HG02973 (cell line): ENCODE measurements at regions not wholly inside any gene's neighbourhood (a gene's known extent, or its start where the extent isn't known, plus 50 kb on each side); places are given as distances from the start of the nearest gene placed in this dataset.

Experiments used
- ATAC-seq: cut with Tn5 transposase; IDR thresholded peaks from one replicate; pipeline ENCODE4 v1.9.1; 2021; ENCODE audit warnings: moderate library complexity; ENCODE audit not compliant: unreplicated experiment

GRCh38 chr12:3972576-3972975 is 99.4 kb upstream of the PARP11 start:
- ATAC-seq, result no peak

GRCh38 chr12:3968523-3968922 is 95.3 kb upstream of the PARP11 start:
- no peak for ATAC-seq

GRCh38 chr12:3967556-3968160 is 94.5 kb upstream of the PARP11 start:
- ATAC-seq, result no peak

- ATAC-seq, result no peak
Measured at GRCh38 chr12:3966376-3966775, 93.2 kb upstream of the PARP11 start.

GRCh38 chr12:3965046-3965445 is 91.8 kb upstream of the PARP11 start:
- ATAC-seq, result no peak

- no peak for ATAC-seq
Measured at GRCh38 chr12:3964439-3964838, 91.2 kb upstream of the PARP11 start.

- ATAC-seq, result no peak
Measured at GRCh38 chr12:3962631-3963483, 89.7 kb upstream of the PARP11 start.

GRCh38 chr12:3961591-3961990 is 88.4 kb upstream of the PARP11 start:
- no peak for ATAC-seq

GRCh38 chr12:3959799-3960560 is 86.8 kb upstream of the PARP11 start:
- no peak for ATAC-seq

- ATAC-seq, result no peak
Measured at GRCh38 chr12:3958534-3958933, 85.3 kb upstream of the PARP11 start.

GRCh38 chr12:3951380-3952135 is 78.4 kb upstream of the PARP11 start:
- ATAC-seq, result no peak

- ATAC-seq, result no peak
Measured at GRCh38 chr12:3950714-3951320, 77.6 kb upstream of the PARP11 start.

GRCh38 chr12:3947781-3948180 is 74.6 kb upstream of the PARP11 start:
- no peak for ATAC-seq

- ATAC-seq, result no peak
Measured at GRCh38 chr12:3945671-3946070, 72.5 kb upstream of the PARP11 start.

- ATAC-seq, result no peak
Measured at GRCh38 chr12:3944620-3945019, 71.4 kb upstream of the PARP11 start.

GRCh38 chr12:3938042-3938544 is 64.9 kb upstream of the PARP11 start:
- ATAC-seq, result no peak

GRCh38 chr12:3935078-3935477 is 61.9 kb upstream of the PARP11 start:
- ATAC-seq, result no peak

GRCh38 chr12:3933819-3934192 is 60.6 kb upstream of the PARP11 start:
- ATAC-seq, result no peak

- no peak for ATAC-seq
Measured at GRCh38 chr12:3933074-3933818, 60.0 kb upstream of the PARP11 start.

- ATAC-seq, result no peak
Measured at GRCh38 chr12:3931776-3932175, 58.6 kb upstream of the PARP11 start.
